Endothelial cell of umbilical vein (primary cell): ENCODE measurements at regions not wholly inside any gene's neighbourhood (a gene's known extent, or its start where the extent isn't known, plus 50 kb on each side); places are given as distances from the start of the nearest gene placed in this dataset.

ENCODE experiments used
- BruUV-seq: library from RNA; stranded (reverse); fragments of 400-500 nt; replicated peaks from 2 replicates; lab custom pipeline; 2021; lab: Mats Ljungman, UMichigan
- CTCF ChIA-PET: fragments of 300-600, 350-600 bp; sonication (Branson Sonifier 250); formaldehyde crosslinking; loops from one replicate; lab custom pipeline; 2021; ENCODE audit warnings: antibody characterized with exemption, inconsistent platforms; lab: Charles Lee
- POLR2A ChIA-PET: fragments of 300-600, 350-600 bp; sonication (Branson Sonifier 250); formaldehyde crosslinking; loops from one replicate; lab custom pipeline; 2021; ENCODE audit warnings: antibody characterized with exemption, inconsistent platforms; lab: Charles Lee
- DNase-seq: peaks from one replicate; pipeline ENCODE4 v3.0.0-alpha.2; 2011; ENCODE audit warnings: low read depth, low spot score
- FAIRE-seq: peaks from 2 replicates; lab custom pipeline; 2011; peaks lifted over from hg19 to GRCh38; lab: Jason Lieb, UNC
- H2AFZ ChIP-seq: 2 replicates; pipeline ENCODE4 v1.6.0; 2012; ENCODE audit warnings: low read depth, low read length, control low read depth, inconsistent platforms
- H3K27ac ChIP-seq: 2 replicates; pipeline ENCODE4 v1.5.1; 2011; ENCODE audit warnings: low read depth, mild to moderate bottlenecking, control low read depth, low read length, moderate library complexity; ENCODE audit not compliant: insufficient read depth
- H3K27me3 ChIP-seq, 2 experiments: 2 replicates each; pipeline versions ENCODE4 v1.6.0 to v1.6.1; 2011; ENCODE audit warnings: low read length in 2 of 2, mixed read lengths in 1 of 2; ENCODE audit not compliant: control insufficient read depth in 2 of 2, insufficient read depth in 2 of 2
- H3K36me3 ChIP-seq, 2 experiments: 2 replicates in 1 of 2; 3 replicates in 1 of 2; pipeline ENCODE4 v1.5.1; 2011; ENCODE audit warnings: low read length in 2 of 2, mild to moderate bottlenecking in 1 of 2, moderate library complexity in 1 of 2; ENCODE audit not compliant: control insufficient read depth in 2 of 2, insufficient read depth in 2 of 2; ENCODE audit errors: extremely low read depth in 1 of 2
- H3K4me1 ChIP-seq: 3 replicates; pipeline ENCODE4 v1.5.1; 2011; ENCODE audit warnings: mild to moderate bottlenecking, low read length; ENCODE audit not compliant: control insufficient read depth, insufficient read depth; ENCODE audit errors: extremely low read depth
- H3K4me2 ChIP-seq: 2 replicates; pipeline ENCODE4 v1.6.1; 2011; ENCODE audit warnings: low read length, control low read depth, mixed read lengths; ENCODE audit not compliant: insufficient read depth
- H3K4me3 ChIP-seq, 3 experiments: fragments of 200-600 bp in 1 of 3; sonication (generic), shearing (Covaris generic) in 1 of 3; replicated peaks in 1 of 3; 2 replicates each; pipeline ENCODE4 v1.5.1; 2011 to 2016; ENCODE audit warnings: control low read depth in 3 of 3, low read length in 3 of 3, mild to moderate bottlenecking in 2 of 3, inconsistent platforms in 1 of 3, low read depth in 1 of 3, moderate library complexity in 1 of 3; ENCODE audit not compliant: insufficient read depth in 1 of 3
- H3K79me2 ChIP-seq: 2 replicates; pipeline ENCODE4 v1.6.0; 2012; ENCODE audit warnings: low read length, inconsistent platforms; ENCODE audit not compliant: control insufficient read depth, insufficient read depth
- H3K9ac ChIP-seq: replicated peaks from 2 replicates; pipeline ENCODE3; 2011; ENCODE audit warnings: low read length, control low read depth; ENCODE audit not compliant: insufficient read depth; ENCODE audit errors: extremely low read depth
- H3K9me1 ChIP-seq: replicated peaks from 3 replicates; pipeline ENCODE4 v1.6.0; 2011; ENCODE audit warnings: mild to moderate bottlenecking, low read length; ENCODE audit not compliant: control insufficient read depth, insufficient read depth; ENCODE audit errors: extremely low read depth
- H3K9me3 ChIP-seq: replicated peaks from 2 replicates; pipeline ENCODE4 v1.5.1; 2012; ENCODE audit warnings: low read length, inconsistent platforms; ENCODE audit not compliant: control insufficient read depth, insufficient read depth
- H4K20me1 ChIP-seq: replicated peaks from 2 replicates; pipeline ENCODE3; 2011; ENCODE audit warnings: mild to moderate bottlenecking, low read length; ENCODE audit not compliant: control insufficient read depth, insufficient read depth; ENCODE audit errors: extremely low read depth
- EZH2 ChIP-seq: IDR thresholded peaks from 2 replicates; pipeline ENCODE4 v1.6.1; 2012; ENCODE audit warnings: borderline replicate concordance, low read depth, mild to moderate bottlenecking, moderate library complexity, low read length, inconsistent platforms; ENCODE audit not compliant: severe bottlenecking
- FOS ChIP-seq: IDR thresholded peaks from 2 replicates; pipeline ENCODE4 v1.6.1; 2011; ENCODE audit warnings: mild to moderate bottlenecking, low read length, moderate library complexity, borderline replicate concordance; ENCODE audit not compliant: insufficient read depth
- GATA2 ChIP-seq: IDR thresholded peaks from 2 replicates; pipeline ENCODE4 v1.7.0; 2011; ENCODE audit warnings: low read depth, mild to moderate bottlenecking, moderate library complexity, mixed read lengths, low read length; ENCODE audit not compliant: insufficient read length, insufficient read depth
- MYC ChIP-seq: IDR thresholded peaks from one replicate; pipeline ENCODE4 v1.6.1; 2011; ENCODE audit warnings: mild to moderate bottlenecking, low read depth, low read length
- POLR2A ChIP-seq: IDR thresholded peaks from 2 replicates; pipeline ENCODE4 v1.6.1; 2012; ENCODE audit warnings: low read depth, mild to moderate bottlenecking, control low read depth, low read length
- dilution Hi-C: fragments of 300-500 bp; cut with MboI; formaldehyde crosslinking; loops from one replicate; pipeline ENCODE4 v1.15.0; 2019; ENCODE audit warnings: low sequenced_read_pairs; ENCODE audit not compliant: extremely low pct_ligation_motif_present
- intact Hi-C: fragments of 100-400 bp; cut with micrococcal nuclease; formaldehyde crosslinking; loops from one replicate; pipeline ENCODE4 v1.10.0; 2022
- TF ChIP-seq, protein P1 (sequence below): IDR thresholded peaks from 2 replicates; pipeline ENCODE4 v1.6.1; 2011; ENCODE audit not compliant: insufficient read depth, insufficient read length
- TF ChIP-seq, protein P2 (sequence below), 2 donors: IDR thresholded peaks; 1 replicate in 1 of 2; 2 replicates in 1 of 2; pipeline ENCODE4 v1.5.1; 2011; ENCODE audit warnings: low read length in 2 of 2, mild to moderate bottlenecking in 2 of 2, moderate library complexity in 2 of 2, control low read depth in 1 of 2, inconsistent platforms in 1 of 2, low read depth in 1 of 2; ENCODE audit not compliant: insufficient read depth in 1 of 2; ENCODE audit errors: extremely low read depth in 1 of 2

DNA sequence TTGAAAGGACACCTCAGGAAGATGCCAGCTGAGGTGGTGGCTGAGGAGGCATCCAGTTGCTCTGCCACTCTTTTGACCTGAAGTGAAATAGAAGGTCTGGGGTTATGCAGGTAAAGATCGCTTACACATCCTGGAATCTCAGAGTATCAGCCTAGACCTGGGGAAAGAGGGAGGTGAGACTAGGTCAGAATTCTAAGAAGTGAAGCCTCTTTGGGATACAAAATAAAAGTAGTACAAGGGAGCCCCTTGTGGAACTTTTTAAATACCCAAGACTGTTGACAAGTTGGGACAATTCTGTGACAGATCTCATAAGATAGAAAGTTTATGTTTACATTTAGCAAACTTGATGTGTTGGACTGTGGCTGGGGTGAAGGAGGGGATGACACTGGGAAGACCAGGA is 263.1 kb downstream of the SPRY1 start:
- CTCF ChIA-PET: interaction anchor here (0.6 to 5.4 kb wide), 19 partner anchors 9 to 559 kb away, joined by 3 to 49 read pairs (median 6); no protein-coding TSS in a partner anchor

More for the DNA sequence above, 263.1 kb downstream of the SPRY1 start:
- H3K4me2 ChIP-seq: no peak overlapping the region
- no peak overlapping the region for H3K4me3 ChIP-seq
- H3K36me3 ChIP-seq: no peaks in the 10 kb centered on the region
- TF ChIP-seq MYC (no peak), EZH2 (no peak), GATA2 (no peak), POLR2A (no peak), FOS (no peak)
- TF ChIP-seq, protein P1, sequence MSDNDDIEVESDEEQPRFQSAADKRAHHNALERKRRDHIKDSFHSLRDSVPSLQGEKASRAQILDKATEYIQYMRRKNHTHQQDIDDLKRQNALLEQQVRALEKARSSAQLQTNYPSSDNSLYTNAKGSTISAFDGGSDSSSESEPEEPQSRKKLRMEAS: no peak
- TF ChIP-seq, protein P2, sequence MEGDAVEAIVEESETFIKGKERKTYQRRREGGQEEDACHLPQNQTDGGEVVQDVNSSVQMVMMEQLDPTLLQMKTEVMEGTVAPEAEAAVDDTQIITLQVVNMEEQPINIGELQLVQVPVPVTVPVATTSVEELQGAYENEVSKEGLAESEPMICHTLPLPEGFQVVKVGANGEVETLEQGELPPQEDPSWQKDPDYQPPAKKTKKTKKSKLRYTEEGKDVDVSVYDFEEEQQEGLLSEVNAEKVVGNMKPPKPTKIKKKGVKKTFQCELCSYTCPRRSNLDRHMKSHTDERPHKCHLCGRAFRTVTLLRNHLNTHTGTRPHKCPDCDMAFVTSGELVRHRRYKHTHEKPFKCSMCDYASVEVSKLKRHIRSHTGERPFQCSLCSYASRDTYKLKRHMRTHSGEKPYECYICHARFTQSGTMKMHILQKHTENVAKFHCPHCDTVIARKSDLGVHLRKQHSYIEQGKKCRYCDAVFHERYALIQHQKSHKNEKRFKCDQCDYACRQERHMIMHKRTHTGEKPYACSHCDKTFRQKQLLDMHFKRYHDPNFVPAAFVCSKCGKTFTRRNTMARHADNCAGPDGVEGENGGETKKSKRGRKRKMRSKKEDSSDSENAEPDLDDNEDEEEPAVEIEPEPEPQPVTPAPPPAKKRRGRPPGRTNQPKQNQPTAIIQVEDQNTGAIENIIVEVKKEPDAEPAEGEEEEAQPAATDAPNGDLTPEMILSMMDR (IDR thresholded peaks at IDR 0.05; ENCODE audit: extremely low read depth in 1 of 2, insufficient read depth in 1 of 2, low read depth in 1 of 2, low read length in 2 of 2): peak; percentile 7 to 15
- POLR2A ChIA-PET: no interaction called here
- dilution Hi-C loops: no loop called here
- no peaks in the 10 kb centered on the region for H3K27me3 ChIP-seq
- H3K9ac ChIP-seq: no peak overlapping the region
- H3K4me1 ChIP-seq: no peaks in the 10 kb centered on the region
- no peak for FAIRE-seq
- BruUV-seq: no TSS peak
- no peak overlapping the region for H3K27ac ChIP-seq
- no peaks in the 10 kb centered on the region for H3K79me2 ChIP-seq
- H3K9me3 ChIP-seq: no peaks in the 10 kb centered on the region
- peak; percentile 37 for DNase-seq
- no peaks in the 10 kb centered on the region for H4K20me1 ChIP-seq
- no peak overlapping the region for H2AFZ ChIP-seq
- intact Hi-C loops: loop anchor here (1.0 to 5.0 kb wide), 8 partner anchors 42 to 663 kb away; no protein-coding TSS in a partner anchor
- no peaks in the 10 kb centered on the region for H3K9me1 ChIP-seq
